Umbilical cord (tissue), 1 donor: ENCODE measurements at regions not wholly inside any gene's neighbourhood (a gene's known extent, or its start where the extent isn't known, plus 50 kb on each side); places are given as distances from the start of the nearest gene placed in this dataset.
"Not testable (repeated sequence)": the region's sequence is repeated elsewhere in the genome, so short reads cannot be mapped to it uniquely, and the experiment has no call there.

Experiments
- DNase-seq: peaks from one replicate; pipeline ENCODE4 v3.0.0-alpha.2; 2015; ENCODE audit warnings: low spot score

DNA sequence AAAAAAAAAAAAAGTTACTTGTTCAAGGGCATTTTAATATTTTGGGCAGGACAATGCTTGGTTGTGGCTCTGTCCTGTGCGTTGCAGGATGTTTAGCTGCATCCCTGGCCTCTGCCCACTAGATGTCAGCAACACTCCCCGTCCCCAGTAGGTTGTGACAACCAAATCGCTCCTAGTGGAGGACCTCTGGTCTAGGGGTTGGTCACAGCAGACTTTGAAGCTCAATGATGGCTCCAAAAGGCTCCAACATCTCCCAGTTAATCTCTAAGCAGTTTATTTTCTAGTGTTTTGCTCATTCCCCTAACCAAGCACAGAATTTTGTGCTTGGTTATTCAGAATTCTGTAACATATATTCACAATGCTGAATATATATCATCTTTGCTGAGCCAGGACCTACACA is 67.0 kb downstream of the CHRNA1 start:
- peak; percentile 57 for DNase-seq

DNA sequence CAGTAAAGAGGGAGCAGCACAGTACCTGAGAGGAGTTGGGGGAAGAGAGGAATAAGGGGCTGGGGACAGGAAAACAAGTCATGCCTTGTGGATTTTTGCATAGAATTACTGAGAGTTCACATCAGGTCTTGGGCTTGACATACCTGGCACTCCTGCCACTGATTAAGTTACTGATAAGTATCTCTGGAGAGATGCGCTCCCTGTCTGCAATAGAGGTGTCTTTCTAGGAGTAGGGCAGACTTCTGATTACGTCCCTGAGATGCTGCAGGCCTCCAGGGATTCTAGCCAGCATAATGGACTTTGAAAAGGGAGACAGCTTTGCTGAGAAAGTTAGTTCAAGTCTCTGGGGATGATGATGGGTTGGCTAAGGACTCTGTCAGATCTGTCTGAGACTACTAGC is 69.4 kb downstream of the CHRNA1 start:
- DNase-seq: no peak

DNA sequence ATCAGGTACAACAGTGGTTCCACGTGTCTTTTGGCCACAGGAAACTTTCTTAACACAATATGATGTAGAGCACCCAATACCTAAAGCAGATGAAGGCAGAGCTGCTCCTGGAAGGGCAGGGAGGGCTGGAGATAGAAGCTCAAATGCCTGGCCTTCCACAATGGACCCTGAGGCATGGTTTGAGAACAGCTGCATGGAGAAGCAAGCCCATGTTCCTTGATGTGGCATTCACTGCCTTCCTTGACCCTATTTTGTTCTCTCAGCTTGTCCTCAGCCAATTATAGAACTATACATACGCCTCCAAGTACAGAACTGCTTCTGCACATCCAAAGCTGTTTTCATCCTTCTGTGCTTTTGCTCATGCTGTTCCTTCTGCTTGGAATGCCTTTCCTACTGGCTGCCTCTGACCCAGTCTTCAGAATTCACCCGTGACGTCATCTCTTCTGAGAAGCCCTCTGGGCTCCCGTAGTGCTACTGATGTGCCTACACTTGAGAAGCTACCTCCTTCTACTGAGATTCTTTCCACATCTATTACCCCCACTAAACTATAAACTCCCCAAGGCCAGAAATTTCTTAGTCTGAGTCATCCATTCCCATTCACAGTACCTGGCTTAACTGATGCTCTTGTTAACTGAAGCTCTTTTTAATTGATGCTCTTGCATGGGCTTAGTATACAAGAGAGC is 69.9 kb downstream of the CHRNA1 start:
- DNase-seq: no peak

DNA sequence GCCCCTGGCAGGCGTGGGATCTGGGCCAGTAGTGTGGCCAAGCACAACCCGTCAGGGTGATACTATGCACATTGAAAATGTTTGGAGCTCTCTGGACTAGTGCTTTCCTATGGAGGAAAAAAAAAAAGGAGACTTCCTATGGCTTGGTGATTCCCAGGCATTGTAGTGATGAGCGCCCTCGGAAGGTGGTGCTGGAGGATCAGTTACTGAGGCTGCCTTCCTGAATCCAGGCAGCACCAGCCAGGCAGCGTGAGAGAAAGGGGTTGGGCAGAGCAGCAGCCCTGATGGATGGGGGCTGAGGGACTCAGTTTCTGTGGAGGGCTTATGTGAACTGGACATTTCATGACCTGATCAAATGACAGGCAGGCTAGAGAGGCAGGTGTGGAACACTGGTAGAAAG is 70.9 kb downstream of the CHRNA1 start:
- no peak for DNase-seq

DNA sequence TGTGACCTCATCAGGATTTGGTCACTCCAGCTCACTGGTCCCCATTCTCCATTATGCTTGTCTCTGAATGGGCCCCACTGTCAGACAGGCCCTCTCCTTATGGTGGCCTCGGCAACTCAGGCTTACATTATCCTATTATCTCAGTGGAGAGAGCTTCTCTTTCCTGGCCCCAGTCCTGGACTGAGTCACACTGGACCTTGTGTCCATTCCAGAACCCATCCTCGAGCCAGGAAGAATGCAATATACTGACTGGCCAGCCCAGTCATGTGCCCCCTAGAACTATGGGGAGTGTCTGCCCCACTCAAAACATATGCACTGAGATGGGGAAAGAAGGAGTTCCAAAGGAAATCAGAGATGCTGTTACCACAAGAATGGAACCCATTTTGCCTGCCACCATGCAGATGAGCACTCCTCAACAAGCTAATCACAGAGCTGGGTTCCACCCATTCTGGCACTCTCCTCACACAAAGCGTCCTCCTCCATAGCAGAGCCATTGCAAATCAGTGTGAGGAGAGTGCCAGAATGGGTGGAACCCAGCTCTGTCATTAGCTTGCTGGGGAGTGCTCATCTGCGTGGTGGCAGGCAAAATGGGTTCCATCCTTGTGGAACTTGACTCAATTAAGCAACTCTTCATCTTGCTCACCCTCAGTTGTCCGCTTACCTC is 71.9 kb downstream of the CHRNA1 start:
- no peak for DNase-seq

DNA sequence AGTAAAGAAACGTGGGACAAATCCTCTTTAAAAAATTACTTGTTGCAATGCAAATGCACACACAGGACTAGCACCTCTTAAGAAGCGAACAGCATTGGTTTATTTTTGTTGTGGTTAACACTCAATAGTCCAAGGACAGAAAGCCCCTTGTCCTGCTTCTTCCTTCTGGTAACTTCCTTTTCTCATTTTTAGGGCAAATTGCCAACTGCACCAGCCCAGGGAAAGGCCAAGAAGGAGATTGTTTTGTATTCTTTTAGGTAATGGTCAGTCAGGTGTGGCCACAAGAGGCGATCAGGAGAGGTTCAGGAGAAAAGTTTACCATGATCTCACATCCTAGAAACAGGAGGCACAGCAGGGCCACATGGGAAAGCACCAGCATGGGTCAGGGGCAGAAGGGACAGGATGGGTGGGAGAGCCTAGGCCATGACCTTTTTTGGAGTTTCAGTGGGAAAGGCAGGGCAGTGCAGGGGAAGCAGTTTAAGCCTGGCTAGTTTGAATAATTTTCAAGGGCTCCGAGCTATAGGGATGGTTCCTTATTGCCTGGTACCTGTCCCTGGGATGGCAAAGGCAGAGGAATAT is 73.0 kb downstream of the CHRNA1 start:
- DNase-seq: no peak

DNA sequence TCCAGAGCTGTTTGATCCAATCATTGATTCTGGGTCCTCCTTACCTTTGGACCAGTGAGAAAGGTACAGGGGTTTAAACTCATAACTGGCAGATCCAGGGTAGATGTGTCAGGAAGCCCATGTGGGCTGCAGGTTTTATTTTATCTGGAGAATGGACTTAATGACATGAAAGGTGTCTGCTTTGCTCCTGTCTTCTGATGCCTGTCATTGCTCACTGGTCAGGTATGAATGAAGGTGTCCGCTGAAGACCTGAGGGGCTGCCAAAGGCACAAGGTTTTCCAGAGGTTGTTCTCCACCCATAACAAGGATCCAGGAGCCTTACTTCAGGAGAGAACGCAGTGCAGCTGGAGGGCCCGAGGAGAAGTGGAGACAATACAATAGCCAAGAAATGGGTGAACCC is 74.2 kb downstream of the CHRNA1 start:
- no peak for DNase-seq

DNA sequence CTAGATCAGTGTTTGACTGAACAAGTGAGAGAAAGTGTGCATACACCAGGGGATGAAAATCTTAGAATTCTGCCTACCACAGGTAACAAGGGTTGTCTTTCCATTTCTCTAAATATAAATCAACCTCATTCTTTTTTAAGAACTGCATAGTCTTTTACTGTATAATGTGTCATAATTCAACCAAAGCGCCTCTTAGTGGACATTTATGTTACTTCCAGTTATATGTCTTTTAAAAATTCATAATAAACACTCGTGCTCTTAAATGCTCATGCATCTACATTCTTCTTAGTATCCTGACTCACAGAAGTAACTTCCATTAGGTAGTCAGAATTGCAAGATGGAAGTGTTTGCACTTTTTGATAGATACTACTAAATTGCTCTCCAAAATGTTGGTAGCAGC is 76.2 kb downstream of the CHRNA1 start:
- DNase-seq: peak; percentile 51

DNA sequence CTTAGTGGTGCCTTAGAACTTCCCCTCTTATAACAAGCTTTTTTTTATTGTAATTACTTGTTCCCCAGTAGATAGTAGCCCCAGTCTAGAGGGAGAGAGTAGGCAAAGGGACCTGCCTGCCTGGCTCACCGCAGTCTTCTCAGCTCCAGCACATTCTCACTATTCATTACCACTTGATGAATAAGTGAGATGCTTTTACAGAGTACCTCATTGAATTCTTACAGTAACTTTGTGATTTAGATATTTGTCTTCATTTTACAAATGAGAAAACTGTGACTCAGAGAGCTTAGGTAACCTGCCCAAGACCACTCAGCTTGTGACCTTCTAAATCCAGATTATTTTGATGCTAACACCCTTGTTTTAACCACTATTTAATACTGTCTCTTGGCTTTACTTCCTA is 77.8 kb downstream of the CHRNA1 start:
- DNase-seq: no peak

DNA sequence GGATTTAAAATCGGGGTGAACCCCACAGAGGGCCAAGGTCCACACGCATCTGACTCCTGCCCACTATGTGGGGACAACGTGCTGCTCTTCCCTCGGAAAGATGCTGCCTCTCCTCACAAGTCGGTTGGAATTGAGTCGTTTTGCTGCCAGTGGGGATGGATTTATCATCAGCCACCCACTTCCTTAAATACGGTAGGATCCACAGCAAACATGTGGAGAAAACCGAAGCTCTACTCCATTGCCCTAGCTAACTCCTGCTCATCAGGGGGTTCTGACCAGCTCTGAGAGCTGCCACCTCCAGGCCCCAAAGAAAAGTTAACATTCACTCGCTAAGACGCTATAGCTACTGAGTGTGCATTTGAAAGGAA is 80.9 kb downstream of the CHRNA1 start:
- peak; percentile 71 for DNase-seq

DNA sequence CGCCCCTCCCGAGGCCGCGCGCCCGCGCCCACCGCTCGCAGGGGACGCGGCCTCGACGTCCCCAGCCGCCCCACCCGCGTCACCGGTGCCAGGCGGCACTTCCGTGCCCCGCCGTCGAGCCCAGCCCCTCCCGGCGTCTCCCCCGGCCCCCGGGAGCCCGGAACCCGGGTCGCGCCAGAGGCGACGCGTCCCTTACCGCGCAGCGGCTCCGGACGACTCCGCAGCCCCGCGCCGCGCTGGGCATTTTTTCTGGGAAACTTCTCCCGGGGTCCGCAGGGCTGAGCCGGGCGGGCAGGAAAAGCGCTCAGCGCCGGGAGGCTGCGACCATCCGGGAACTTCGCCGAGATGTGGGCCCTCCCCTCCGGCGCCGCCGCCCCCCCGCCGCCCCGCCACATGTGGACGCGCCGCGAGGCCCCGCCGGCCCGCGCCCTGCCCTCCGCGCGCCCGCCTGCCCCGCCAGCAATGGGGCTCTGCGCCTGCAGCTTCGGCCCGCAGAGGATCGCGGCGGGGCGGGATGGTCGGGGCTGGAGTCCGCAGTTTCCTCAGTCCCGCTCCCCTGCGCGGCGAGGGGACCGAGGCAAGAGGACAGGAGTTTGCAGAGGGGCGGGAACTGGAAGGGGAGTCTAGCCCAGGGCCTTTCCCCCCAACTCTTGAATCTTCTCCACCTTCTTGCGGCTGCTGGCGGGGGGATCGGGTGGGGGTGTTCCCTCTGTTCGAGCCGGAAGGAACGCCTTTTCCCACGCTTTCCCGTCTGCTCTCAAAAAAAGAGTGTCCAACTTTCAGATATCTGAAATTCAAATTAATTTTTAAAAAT is 81.5 kb downstream of the CHRNA1 start:
- peak; percentile 74 for DNase-seq

DNA sequence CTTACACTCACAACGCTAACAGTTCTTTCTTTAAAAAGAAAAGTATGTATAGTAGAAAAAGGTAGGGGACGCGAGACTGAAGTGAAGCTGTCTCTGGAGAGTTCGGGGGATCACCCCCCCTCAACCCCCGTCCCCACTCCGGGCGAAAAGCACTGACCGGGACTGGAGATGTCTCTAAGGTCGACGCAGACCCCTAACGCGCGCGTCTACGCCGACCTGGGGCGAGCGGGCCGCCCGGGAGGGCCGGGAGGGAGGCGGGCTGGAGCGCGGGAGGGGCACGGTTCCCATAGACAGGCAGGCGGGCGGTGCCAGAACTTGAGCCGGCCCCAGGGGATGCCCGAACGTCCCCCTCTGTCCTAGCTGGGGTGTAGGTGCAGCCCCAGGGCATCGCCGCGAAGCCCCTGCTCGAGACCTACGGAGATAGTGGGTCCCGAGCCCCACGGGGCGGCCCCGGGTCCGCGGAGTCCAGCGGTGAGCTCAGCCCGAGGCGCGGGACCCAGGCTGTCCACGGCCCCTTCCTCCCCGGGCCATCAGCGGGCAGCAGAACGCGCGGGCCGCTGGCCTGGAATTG is 82.2 kb downstream of the CHRNA1 start:
- DNase-seq: peak; percentile 65

DNA sequence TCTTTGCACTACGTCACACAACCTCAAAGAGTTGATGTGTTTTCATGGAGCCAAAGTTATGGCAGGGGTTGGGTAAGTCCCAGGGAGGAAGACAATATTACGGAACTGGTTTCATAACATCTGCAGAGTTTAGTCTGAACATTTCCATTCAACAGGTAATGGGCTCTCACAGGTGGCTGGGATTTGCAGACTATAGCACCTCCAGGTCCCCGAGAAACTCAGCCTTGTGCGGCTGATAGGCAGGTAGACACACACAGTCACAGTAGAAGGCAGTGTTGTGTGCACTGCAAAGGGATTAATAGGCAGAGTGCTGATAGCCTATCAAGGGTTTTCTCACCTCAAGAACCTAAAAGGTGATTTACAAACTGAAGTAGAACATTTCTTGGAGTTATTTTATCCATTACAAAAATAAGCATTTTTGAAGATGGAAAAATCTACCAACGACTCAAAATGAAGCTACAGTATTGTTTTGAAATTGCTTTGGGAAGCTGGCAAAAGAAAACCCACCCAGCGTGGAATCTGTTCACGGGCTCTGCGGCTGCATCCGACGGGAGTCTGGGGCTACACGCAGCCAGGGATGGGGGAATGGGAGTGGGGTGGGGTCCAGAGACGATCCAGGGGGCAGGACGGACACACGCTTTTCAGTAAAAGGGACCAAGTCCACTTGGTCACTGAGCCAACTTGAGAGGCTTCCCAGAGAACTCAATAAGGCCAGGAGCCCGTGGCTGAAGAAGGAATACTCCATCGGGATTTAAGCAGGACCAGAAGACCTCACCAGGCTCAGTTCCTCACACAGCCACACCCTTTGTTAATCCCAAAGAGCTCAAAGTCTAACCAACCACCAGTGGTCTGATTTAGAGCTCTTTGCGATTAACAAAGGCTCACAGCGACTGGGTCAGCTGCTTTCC is 82.9 kb downstream of the CHRNA1 start:
- peak; percentile 83 for DNase-seq

DNA sequence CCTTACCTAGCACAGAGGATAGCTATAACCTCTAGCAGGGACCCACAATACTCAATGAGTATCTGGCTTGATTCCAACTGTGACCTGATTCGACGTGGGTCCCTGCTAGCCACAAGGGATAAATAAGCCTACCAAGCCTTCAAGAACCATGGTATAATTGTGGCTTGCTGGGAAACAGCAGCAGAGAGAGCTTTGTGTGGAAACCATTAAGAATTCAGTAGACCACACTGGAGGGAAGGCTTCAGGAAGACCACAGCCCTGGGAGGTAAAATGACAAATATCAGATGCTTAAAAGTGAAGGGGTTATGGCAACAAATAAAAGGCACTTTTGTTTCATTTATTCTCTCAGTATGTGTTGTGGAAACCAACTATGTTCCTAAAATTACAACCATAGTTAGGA is 82.6 kb upstream of the WIPF1 start:
- no peak for DNase-seq

DNA sequence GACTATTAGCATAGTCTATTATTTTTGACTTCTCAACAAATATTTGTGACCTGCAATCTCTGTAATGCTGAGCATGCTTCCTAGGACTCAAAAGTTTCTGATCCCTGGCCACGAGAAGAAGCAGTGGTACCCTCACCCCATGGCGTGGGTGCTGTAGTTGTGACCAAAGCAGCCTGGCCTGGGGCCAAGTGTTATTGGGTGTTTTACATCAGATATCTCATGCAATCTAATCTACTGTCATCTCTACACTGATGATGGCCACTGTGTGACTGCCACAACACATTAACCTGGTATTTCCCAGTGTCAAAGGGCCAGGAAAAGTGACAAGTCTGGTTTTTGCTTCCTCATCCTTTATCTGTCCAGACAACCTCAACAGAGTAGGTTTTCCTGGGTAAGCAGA is 80.8 kb upstream of the WIPF1 start:
- DNase-seq: no peak

DNA sequence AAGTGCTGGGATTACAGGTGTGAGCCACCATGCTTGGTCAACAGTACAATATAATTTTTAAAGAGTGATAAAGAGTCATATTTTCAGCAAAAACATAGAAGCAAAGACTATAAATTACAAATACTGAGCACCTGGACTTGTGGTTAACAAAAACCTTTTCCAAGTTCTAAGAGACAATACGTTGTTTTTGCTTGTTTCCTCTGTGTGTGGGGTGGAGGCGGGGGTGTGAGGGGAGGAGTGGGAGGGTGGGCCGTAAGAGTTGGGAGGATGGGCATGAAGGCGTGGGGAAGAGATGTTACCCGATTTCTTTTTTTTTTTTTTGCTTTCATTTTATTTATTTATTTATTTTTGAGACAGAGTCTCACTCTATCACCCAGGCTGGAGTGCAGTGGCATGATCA is 78.0 kb upstream of the WIPF1 start:
- no peak for DNase-seq

DNA sequence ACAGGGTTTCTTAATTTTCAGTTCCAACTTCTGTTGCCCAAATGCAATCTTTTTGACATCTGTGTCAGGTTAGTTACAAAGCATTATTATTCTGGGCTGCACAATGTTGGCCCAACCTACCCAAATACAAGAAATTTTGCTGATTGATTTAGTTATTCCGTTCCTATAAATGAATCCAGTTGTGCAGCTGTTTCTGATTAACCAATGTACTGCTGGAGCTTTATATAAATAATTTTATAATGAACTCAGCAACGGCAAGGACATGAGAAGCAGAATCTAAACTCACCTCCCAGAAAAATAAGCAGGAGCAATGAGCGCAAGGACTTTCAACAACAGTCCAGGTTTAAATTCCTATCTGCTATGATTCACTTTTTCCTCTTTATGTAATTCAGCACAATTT is 76.3 kb upstream of the WIPF1 start:
- no peak for DNase-seq

DNA sequence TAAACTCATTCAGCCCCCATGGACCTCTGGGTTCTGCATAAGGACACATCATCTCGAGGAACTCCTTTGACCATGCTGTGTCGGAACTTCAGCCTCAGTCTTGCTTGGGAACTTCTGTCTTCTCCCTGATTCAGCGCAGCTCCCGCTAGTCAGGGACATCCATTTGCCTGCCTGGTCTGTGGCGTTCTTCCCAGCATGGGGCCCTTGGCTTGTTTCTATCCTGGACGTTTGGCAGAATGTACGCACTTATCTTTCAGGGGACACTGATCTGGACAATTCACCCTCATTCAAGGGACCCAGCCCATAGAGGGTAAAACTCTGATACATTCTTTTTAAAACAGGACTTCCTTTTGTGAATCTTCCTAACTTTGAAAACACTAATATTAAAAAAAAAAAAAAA is 75.8 kb upstream of the WIPF1 start:
- no peak for DNase-seq

DNA sequence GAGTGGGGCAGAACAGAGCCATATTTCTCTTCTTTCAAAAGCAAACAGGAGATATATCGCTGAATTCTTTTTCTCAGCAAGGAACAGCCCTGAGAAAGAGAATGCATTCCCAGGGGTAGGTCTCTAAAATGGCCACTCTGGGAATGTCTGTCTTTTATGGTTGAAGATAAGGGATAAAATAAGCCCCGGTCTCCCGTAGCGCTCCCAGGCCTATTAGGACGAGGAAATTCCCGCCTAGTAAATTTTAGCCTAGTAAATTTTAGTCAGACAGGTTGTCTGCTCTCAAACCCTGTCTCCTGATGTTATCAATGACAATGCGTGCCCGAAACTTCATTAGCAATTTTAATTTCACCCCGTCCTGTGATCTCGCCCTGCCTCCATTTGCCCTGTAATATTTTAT is 73.9 kb upstream of the WIPF1 start:
- not testable (repeated sequence) for DNase-seq

DNA sequence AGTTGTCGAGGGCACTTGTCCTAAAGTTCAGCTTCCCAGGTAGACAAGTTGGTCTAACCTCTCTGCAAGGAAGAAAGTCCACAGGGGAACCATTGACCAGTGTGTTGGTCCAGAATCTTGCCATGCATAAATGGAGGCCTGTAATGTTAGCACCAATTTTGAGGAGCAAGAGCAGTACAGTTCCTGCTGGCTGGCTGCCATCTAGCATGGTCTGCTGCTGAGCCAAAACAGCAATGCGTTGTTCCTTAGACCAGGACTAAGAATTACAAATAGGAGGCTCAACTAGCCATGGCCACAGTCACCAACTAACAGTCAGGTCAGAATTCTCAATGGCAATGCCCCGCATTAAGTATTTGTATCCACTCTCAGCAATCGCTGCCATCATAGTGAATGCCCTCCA is 72.8 kb upstream of the WIPF1 start:
- no peak for DNase-seq

DNA sequence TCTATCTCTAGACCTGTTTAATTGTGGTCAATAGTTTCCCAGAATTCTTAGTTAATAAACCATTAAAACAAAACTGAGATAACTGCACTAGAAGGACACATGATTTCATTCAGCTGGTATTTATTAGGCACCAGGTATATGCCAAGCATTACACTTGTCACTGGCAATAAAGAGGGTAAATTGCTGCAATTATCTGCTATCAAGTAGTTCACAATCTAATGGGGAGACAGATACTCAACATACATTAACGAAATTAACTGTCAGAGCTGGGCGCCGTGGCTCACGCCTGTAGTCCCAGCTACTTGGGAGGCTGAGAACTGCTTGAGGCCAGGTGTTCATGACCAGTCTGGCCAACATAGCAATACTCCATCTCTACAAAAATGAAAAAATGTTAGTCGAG is 71.7 kb upstream of the WIPF1 start:
- DNase-seq: no peak
